Panc1 (cell line): ENCODE measurements at regions not wholly inside any gene's neighbourhood (a gene's known extent, or its start where the extent isn't known, plus 50 kb on each side); places are given as distances from the start of the nearest gene placed in this dataset.

Experiments
- ATAC-seq: fragments of 200-7000 bp; cut with Tn5 transposase; 2 replicates; pipeline ENCODE4 v1.9.1; 2020; ENCODE audit warnings: mild to moderate bottlenecking, moderate library complexity
- BruUV-seq: library from RNA; stranded (reverse); fragments of 400-500 nt; replicated peaks from 2 replicates; lab custom pipeline; 2021; lab: Mats Ljungman, UMichigan
- CTCF ChIA-PET: fragments of 300-600 bp; sonication (Branson Sonifier 250); formaldehyde crosslinking; loops from one replicate; lab custom pipeline; 2022; ENCODE audit warnings: antibody characterized with exemption; lab: Charles Lee
- POLR2A ChIA-PET: fragments of 300-600 bp; sonication (Branson Sonifier 250); formaldehyde crosslinking; loops from one replicate; lab custom pipeline; 2022; ENCODE audit warnings: antibody characterized with exemption; lab: Charles Lee
- DNase-seq: peaks from one replicate; pipeline ENCODE4 v3.0.0-alpha.2; 2010; ENCODE audit warnings: low read depth, low spot score
- H3K27ac ChIP-seq: 2 replicates; pipeline ENCODE4 v1.5.1; 2011; ENCODE audit warnings: mild to moderate bottlenecking, low read length, inconsistent platforms
- H3K27me3 ChIP-seq: fragments of 200-500 bp; sonication (Bioruptor generic); 2 replicates; pipeline ENCODE4 v1.6.0; 2014; ENCODE audit warnings: low read length, inconsistent platforms; ENCODE audit not compliant: control insufficient read depth, insufficient read depth
- H3K36me3 ChIP-seq: fragments of 200-500 bp; sonication (Bioruptor generic); 2 replicates; pipeline ENCODE4 v1.5.1; 2014; ENCODE audit warnings: inconsistent platforms, mild to moderate bottlenecking, low read length, moderate library complexity; ENCODE audit not compliant: control insufficient read depth, insufficient read depth
- H3K4me1 ChIP-seq: 2 replicates; pipeline ENCODE4 v1.5.1; 2011; ENCODE audit warnings: inconsistent platforms, mild to moderate bottlenecking, low read length, moderate library complexity; ENCODE audit not compliant: control insufficient read depth, insufficient read depth
- H3K4me3 ChIP-seq, 2 experiments: 2 replicates each; pipeline ENCODE4 v1.5.1; 2011 to 2012; ENCODE audit warnings: low read depth in 2 of 2, low read length in 2 of 2, mild to moderate bottlenecking in 2 of 2, inconsistent platforms in 1 of 2, moderate library complexity in 1 of 2
- H3K9me3 ChIP-seq: fragments of 200-500 bp; sonication (Bioruptor generic); 2 replicates; pipeline ENCODE4 v1.5.1; 2014; ENCODE audit warnings: low read depth, mild to moderate bottlenecking, inconsistent platforms, low read length, moderate library complexity; ENCODE audit not compliant: control insufficient read depth, insufficient read depth
- POLR2AphosphoS5 ChIP-seq: IDR thresholded peaks from 2 replicates; pipeline ENCODE4 v1.6.1; 2012; ENCODE audit warnings: mild to moderate bottlenecking, low read depth, low read length, moderate library complexity
- SIN3A ChIP-seq: IDR thresholded peaks from 2 replicates; pipeline ENCODE4 v1.6.1; 2012; ENCODE audit warnings: low read depth, mild to moderate bottlenecking, low read length, moderate library complexity, borderline replicate concordance; ENCODE audit not compliant: insufficient read depth
- TCF7L2 ChIP-seq: IDR thresholded peaks from 2 replicates; pipeline ENCODE4 v1.6.1; 2011; ENCODE audit warnings: mild to moderate bottlenecking, low read depth, low read length, inconsistent platforms
- in situ Hi-C: cut with HindIII; loops from 2 replicates; pipeline ENCODE4 v1.10.0; 2016; ENCODE audit warnings: low sequenced_read_pairs, low pct_unique_long_range_greater_than_20kb
- intact Hi-C: fragments of 100-400 bp; cut with micrococcal nuclease; formaldehyde crosslinking; loops from one replicate; pipeline ENCODE4 v1.10.0; 2022; ENCODE audit not compliant: unreplicated experiment
- TF ChIP-seq, protein P1 (sequence below), 2 experiments: IDR thresholded peaks; 2 replicates each; pipeline ENCODE4 v1.6.1; 2011 to 2012; ENCODE audit warnings: low read depth in 2 of 2, control low read depth in 1 of 2, low read length in 1 of 2, mild to moderate bottlenecking in 1 of 2, moderate library complexity in 1 of 2; ENCODE audit not compliant: insufficient read depth in 1 of 2
- TF ChIP-seq, protein P2 (sequence below): fragments of 450-650 bp; IDR thresholded peaks from 2 replicates; pipeline ENCODE4 v1.5.1; 2017; ENCODE audit warnings: mild to moderate bottlenecking

DNA sequence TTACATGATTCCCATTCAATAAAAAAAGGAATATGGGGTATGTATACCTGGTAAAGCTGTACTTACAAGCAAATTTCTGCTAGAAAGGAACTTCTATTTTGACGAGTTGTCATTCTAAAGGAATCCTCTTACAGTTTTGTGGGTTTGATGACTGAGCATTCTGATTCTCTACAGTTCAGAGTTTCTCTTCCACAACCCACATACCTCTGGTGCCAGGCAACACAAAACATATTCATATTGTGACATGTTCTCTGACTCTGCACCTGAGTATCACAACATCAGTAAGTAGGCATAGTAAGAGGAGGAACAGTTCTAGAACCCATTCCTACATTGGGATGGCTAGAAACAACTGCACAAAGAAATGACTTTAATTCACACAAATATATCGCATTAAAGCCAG lies 636.6 kb downstream of the MED13L start:
- H3K27ac ChIP-seq: no peak overlapping the region
- H3K9me3 ChIP-seq: no peaks in the 10 kb centered on the region
- ChIA-PET CTCF (no interaction called here), POLR2A (interaction anchor here (0.5 kb wide), 1 partner anchor 295 kb away, joined by 4 read pairs; no protein-coding TSS in a partner anchor)
- no peaks in the 10 kb centered on the region for H3K36me3 ChIP-seq
- DNase-seq (no peak), ATAC-seq (no peak)
- no peaks in the 10 kb centered on the region for H3K4me1 ChIP-seq
- H3K4me3 ChIP-seq: no peak overlapping the region
- peaks cover 6% of the 10 kb centered on the region; the same call in 1 of the 2 replicates for H3K27me3 ChIP-seq
- TF ChIP-seq SIN3A: no peak
- no peak for TF ChIP-seq TCF7L2
- TF ChIP-seq, protein P1, sequence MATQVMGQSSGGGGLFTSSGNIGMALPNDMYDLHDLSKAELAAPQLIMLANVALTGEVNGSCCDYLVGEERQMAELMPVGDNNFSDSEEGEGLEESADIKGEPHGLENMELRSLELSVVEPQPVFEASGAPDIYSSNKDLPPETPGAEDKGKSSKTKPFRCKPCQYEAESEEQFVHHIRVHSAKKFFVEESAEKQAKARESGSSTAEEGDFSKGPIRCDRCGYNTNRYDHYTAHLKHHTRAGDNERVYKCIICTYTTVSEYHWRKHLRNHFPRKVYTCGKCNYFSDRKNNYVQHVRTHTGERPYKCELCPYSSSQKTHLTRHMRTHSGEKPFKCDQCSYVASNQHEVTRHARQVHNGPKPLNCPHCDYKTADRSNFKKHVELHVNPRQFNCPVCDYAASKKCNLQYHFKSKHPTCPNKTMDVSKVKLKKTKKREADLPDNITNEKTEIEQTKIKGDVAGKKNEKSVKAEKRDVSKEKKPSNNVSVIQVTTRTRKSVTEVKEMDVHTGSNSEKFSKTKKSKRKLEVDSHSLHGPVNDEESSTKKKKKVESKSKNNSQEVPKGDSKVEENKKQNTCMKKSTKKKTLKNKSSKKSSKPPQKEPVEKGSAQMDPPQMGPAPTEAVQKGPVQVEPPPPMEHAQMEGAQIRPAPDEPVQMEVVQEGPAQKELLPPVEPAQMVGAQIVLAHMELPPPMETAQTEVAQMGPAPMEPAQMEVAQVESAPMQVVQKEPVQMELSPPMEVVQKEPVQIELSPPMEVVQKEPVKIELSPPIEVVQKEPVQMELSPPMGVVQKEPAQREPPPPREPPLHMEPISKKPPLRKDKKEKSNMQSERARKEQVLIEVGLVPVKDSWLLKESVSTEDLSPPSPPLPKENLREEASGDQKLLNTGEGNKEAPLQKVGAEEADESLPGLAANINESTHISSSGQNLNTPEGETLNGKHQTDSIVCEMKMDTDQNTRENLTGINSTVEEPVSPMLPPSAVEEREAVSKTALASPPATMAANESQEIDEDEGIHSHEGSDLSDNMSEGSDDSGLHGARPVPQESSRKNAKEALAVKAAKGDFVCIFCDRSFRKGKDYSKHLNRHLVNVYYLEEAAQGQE (IDR thresholded peaks at IDR 0.05; ENCODE audit: insufficient read depth in 1 of 2, low read depth in 2 of 2, low read length in 1 of 2): no peak
- TF ChIP-seq, protein P2, sequence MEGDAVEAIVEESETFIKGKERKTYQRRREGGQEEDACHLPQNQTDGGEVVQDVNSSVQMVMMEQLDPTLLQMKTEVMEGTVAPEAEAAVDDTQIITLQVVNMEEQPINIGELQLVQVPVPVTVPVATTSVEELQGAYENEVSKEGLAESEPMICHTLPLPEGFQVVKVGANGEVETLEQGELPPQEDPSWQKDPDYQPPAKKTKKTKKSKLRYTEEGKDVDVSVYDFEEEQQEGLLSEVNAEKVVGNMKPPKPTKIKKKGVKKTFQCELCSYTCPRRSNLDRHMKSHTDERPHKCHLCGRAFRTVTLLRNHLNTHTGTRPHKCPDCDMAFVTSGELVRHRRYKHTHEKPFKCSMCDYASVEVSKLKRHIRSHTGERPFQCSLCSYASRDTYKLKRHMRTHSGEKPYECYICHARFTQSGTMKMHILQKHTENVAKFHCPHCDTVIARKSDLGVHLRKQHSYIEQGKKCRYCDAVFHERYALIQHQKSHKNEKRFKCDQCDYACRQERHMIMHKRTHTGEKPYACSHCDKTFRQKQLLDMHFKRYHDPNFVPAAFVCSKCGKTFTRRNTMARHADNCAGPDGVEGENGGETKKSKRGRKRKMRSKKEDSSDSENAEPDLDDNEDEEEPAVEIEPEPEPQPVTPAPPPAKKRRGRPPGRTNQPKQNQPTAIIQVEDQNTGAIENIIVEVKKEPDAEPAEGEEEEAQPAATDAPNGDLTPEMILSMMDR: no peak
- TF ChIP-seq POLR2AphosphoS5: no peak
- BruUV-seq: no TSS peak
- in situ Hi-C loops: no loop called here
- intact Hi-C loops: no loop called here

GRCh38 chr12:115639648-115640012 lies 637.9 kb downstream of the MED13L start:
- ChIA-PET CTCF (no interaction called here), POLR2A (no interaction called here)
- no peak overlapping the region for H3K4me3 ChIP-seq
- intact Hi-C loops (no loop called here), in situ Hi-C loops (no loop called here)
- ATAC-seq: no peak
- BruUV-seq: no TSS peak
- H3K27ac ChIP-seq: no peak overlapping the region
- no peaks in the 10 kb centered on the region for H3K36me3 ChIP-seq
- no peak for DNase-seq
- no peaks in the 10 kb centered on the region for H3K9me3 ChIP-seq
- H3K4me1 ChIP-seq: no peaks in the 10 kb centered on the region
- TF ChIP-seq, protein P1 (IDR thresholded peaks at IDR 0.05; ENCODE audit: insufficient read depth in 1 of 2, low read depth in 2 of 2, low read length in 1 of 2): no peak
- no peak for TF ChIP-seq SIN3A
- TF ChIP-seq TCF7L2: no peak
- TF ChIP-seq, protein P2: no peak
- TF ChIP-seq POLR2AphosphoS5: no peak
- peaks cover 6% of the 10 kb centered on the region; the same call in 1 of the 2 replicates for H3K27me3 ChIP-seq
